CD4-positive, alpha-beta T cell treated with Interleukin-15 for 4 hours (primary cell): ENCODE measurements at regions not wholly inside any gene's neighbourhood (a gene's known extent, or its start where the extent isn't known, plus 50 kb on each side); places are given as distances from the start of the nearest gene placed in this dataset.

Experiments used
- DNase-seq: peaks from one replicate; pipeline ENCODE4 v3.0.0-alpha.2; 2020; ENCODE audit warnings: low spot score

DNA sequence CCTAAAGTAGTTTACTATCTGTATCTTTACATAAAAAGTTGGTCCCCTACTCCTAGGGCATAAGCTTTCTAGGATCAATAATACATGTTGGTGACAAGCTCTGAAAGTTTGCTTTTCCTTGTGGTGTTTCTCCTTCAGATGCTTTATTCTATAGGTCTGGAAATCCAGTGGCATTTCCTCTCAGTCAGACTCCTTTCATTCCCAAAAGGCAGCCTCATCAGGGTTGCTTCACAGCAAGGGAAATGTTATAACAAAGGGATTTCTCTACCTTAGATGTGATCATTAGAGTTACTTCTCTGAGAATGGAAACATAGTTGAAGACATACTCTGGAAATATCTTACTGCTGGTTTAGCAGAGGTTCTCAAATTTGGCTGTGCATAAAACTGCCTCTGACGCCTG is 1072.4 kb upstream of the ZEB2 start:
- DNase-seq = no peak

GRCh38 chr2:145591109-145591809 is 1071.3 kb upstream of the ZEB2 start:
- DNase-seq = no peak

DNA sequence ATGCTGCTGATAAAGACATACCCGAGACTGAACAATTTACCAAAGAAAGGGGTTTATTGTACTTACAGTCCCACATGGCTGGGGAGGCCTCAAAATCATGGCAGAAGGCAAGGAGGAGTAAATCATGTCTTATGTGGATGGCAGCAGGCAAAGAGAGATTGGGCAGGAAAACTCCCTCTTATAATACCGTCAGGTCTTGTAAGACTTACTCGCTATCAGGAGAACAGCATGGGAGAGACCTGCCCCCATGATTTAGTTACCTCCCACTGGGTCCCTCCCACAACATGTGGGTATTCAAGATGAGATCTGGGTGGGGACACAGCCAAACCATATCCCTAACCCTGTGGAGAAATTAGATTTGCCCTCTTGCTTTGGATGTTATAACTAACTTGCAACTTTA is 1068.0 kb upstream of the ZEB2 start:
- DNase-seq = no peak

GRCh38 chr2:145584353-145584752 is 1064.4 kb upstream of the ZEB2 start:
- no peak for DNase-seq

DNA sequence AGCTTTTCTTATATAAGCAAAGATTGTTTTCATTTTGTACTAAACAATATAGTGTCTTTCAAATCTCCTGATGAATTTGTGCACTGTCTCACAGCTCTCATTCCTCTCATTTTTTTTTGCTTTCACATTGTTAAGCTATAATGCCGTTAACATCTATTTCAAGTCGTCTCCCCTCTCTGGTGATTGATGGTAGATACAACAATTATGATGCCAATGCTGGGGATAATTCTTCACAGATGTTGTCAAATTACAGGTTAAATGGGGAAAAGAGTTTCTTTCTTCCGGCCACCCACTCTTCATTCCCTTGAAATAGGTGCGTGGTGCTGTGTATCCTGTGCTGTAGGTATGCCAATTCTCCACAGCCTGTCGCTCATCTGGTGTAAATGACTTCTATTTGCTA is 1053.7 kb upstream of the ZEB2 start:
- no peak for DNase-seq

DNA sequence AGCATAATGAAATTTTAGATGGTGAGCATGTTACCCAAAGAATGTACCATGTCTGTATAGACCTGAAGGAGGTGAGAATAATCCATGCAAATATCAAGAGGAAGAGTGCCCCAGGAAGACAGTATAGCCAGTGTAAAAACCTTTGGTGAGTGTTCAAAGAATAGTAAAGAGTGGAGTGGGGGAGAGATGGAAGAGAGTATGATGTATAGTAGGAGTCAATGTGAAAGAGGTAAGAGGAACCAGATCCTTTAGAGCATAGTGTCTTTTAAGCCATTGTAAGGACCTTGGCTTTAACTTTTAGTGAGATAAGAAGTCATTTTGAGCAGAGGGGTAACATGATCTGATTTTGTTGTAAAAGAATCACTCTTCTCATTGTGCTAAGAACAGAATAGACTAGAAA is 1052.3 kb upstream of the ZEB2 start:
- DNase-seq = no peak

GRCh38 chr2:145569108-145569507 is 1049.2 kb upstream of the ZEB2 start:
- DNase-seq = no peak

DNA sequence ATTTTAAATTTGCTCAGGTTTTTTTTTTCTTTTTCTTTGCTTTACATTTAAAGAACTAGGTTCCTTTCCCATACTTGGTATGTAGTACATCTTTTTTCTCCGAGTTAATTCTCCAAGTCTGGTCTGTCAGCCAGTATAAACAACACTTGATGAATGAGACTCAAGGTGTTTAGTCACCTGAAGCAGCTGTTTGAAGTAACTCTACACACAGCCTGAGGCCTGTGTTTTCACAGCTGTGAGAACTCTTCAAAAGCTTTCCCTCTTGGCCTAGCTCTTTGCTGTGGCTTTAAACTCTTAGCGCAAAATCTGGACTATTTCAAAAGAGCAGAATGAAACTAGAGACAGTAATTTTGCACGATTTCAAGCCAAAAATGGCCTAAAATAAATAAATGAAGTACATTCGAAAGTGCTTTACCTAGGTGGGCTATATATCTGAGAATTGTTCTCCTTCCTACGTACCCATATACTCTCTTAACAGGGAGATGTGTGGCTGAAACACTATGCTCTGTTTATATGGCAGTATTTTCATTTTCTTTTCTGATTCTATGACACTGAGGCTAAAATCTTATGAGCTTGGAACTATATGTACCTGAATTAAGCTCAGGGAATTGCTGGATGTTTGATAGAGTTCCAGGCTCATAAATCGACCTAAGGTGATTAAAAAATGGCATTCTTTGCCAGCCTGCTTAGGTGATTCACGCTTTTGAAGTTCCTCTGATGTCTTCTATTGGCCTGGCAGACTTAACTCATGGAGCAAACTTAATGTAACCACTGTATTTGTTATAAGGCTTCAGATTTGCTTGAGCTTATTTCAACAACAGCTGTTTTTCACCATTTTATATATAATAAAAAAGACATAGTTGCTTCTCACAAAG is 1044.1 kb upstream of the ZEB2 start:
- DNase-seq = no peak

- no peak for DNase-seq
Observed at GRCh38 chr2:145561152-145561551, 1041.2 kb upstream of the ZEB2 start.

DNA sequence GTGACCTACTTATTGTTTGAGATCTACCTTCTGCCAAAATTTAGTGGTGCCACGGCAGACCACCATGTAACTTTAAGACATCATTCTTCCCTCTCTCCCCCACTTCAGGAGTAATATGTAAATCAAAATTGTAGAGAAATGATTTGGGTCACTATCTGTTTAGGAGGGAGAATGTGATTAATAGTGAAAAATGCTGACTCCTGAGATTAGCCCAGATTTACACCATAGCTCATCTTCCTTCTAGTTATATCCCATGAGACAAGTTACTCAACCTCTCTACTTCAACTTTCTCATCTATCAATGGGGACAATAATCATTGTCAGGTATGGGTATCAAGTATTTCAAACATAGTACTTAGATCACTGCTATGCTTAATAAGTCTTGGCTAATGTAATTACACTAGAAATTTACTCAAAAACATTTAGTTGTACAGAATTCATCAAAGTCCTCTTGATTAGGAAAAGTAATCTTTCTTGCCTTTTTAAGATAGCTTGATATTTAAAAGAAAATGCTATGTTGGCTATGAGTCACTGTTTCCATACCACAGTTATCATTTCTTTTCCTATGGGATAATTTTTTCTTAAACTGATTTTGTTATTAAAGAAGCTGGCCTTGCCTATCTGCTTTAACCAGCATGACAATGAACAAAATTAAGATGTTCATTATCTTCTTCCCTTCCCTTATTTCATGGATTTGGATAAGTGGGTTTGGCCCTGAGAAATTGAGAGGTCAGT is 1038.9 kb upstream of the ZEB2 start:
- no peak for DNase-seq

DNA sequence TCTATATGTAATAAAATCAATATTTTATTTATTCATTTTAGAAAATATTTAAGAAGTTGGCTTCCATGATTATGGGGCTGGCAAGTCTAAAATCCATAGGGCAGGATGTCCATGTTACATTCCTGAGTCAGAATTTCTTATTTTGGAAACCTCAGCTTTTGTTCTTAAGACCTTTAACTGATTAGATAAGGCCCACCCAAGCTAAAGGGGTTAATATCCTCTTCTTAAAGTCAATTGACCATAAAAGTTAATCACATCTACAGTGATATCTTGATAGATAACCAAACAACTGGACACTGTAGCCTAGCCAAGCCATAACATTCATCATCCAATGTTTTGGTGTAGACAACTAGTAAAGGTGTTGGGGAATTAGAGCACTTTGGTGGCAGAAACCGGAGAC is 1035.4 kb upstream of the ZEB2 start:
- DNase-seq = no peak

DNA sequence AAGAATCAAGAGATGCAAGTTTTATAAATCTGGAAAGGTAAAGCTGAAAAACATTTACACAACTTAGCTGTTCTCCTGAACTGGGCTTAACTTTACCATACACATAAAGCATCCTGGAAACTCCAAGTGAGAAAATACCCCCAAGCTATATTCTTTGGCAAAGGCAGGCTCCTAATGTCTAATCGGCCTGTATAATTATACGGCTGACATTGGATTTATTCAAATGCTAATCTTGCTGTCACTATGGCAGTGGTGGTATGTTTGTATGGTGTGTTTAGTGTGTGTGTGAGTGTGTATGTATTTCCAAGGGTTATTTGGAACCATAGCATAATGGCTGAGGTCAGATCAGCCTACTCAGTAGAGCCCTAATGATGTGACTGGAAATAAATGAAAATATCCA is 1031.8 kb upstream of the ZEB2 start:
- DNase-seq = no peak

GRCh38 chr2:145548479-145548878 is 1028.6 kb upstream of the ZEB2 start:
- DNase-seq = no peak

DNA sequence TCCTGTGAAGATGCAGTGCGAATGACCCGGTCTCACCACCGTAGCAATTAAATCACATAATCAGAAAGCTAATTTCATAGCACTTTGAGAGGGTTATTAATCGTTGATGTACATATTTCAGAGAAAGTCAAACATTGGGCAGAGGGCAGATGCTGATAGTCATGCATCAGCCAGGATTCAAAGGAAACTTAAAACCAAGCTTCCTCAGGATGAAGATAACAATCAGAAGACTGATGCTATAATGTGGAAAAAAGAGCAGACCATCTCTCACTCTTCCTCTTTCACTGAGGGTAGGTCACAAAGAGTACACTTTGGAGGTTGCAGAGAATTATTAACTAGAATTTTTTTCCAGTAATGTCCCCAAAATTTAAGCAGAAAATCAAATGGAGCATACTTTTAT is 1027.7 kb upstream of the ZEB2 start:
- DNase-seq = no peak

GRCh38 chr2:145546091-145546490 is 1026.2 kb upstream of the ZEB2 start:
- no peak for DNase-seq

DNA sequence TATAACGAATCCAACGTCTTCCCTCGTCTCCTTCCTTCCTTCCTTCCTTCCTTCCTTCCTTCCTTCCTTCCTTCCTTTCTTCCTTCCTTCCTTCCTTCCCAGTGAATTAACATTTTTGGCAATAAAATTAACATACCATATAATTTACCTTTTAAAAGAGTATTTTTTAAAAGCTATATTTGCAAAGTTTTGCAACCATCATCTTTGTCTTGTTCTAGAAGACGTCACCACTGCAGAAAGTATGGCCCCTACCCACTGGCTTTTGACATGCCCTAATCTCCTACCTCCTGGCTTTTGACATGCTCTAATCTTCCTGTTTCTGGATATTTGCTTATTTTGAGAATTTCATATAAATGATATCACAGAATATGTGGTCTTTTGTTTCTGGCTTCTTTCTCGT is 1023.9 kb upstream of the ZEB2 start:
- DNase-seq = no peak

- no peak for DNase-seq
Observed at GRCh38 chr2:145543155-145543554, 1023.2 kb upstream of the ZEB2 start.

GRCh38 chr2:145541028-145541427 is 1021.1 kb upstream of the ZEB2 start:
- no peak for DNase-seq

GRCh38 chr2:145538661-145539350 is 1018.9 kb upstream of the ZEB2 start:
- no peak for DNase-seq

GRCh38 chr2:145530653-145531052 is 1010.7 kb upstream of the ZEB2 start:
- DNase-seq = no peak

DNA sequence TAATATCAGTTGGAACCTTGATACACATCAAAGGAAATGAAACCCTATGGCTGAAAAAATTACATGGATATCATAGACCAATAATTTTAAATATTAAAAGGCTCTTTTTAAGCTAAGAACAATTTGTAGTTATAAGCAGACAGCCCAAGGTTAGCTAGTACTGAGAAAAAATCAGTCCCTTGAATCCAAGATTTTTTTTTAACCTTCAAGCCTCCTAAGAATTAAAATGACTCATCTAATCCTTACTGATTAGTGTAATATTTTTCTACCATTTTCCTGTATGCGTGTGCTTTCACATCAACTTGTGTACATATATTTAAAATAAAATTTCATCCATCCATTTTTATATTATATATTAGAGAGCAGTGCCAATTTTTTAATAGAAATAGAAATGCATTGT is 1004.9 kb upstream of the ZEB2 start:
- no peak for DNase-seq

- no peak for DNase-seq
Observed at GRCh38 chr2:145524303-145524702, 1004.4 kb upstream of the ZEB2 start.
